OCI-LY1 (cell line): ENCODE measurements at regions not wholly inside any gene's neighbourhood (a gene's known extent, or its start where the extent isn't known, plus 50 kb on each side); places are given as distances from the start of the nearest gene placed in this dataset.
"Not testable (repeated sequence)": the region's sequence is repeated elsewhere in the genome, so short reads cannot be mapped to it uniquely, and the experiment has no call there.

Experiments
- H2AFZ ChIP-seq: fragments of 200-600 bp; sonication (generic), shearing (Covaris generic); 2 replicates; pipeline ENCODE4 v1.6.0; 2014; ENCODE audit warnings: antibody characterized with exemption, mild to moderate bottlenecking, low read length
- H3F3A ChIP-seq: fragments of 200-600 bp; sonication (generic), shearing (Covaris generic); 2 replicates; pipeline ENCODE4 v1.6.0; 2014; ENCODE audit warnings: mild to moderate bottlenecking, antibody characterized with exemption, low read length, moderate library complexity; ENCODE audit not compliant: insufficient read depth
- H3K27ac ChIP-seq: fragments of 200-600 bp; sonication (generic); 2 replicates; pipeline ENCODE4 v1.5.1; 2014; ENCODE audit warnings: low read length, mixed run types, mild to moderate bottlenecking, low read depth; ENCODE audit not compliant: poor library complexity, severe bottlenecking
- H3K27me3 ChIP-seq: fragments of 200-600 bp; sonication (generic); 2 replicates; pipeline ENCODE4 v1.6.0; 2014; ENCODE audit warnings: antibody characterized with exemption, mild to moderate bottlenecking, low read length, moderate library complexity; ENCODE audit not compliant: insufficient read depth
- H3K36me3 ChIP-seq: fragments of 200-600 bp; sonication (generic); 2 replicates; pipeline ENCODE4 v1.6.1; 2014; ENCODE audit warnings: mild to moderate bottlenecking, antibody characterized with exemption, low read length, moderate library complexity, mixed read lengths; ENCODE audit not compliant: insufficient read depth
- H3K4me1 ChIP-seq: fragments of 200-600 bp; sonication (generic); 2 replicates; pipeline ENCODE4 v1.5.1; 2014; ENCODE audit warnings: mild to moderate bottlenecking, low read length, moderate library complexity; ENCODE audit not compliant: insufficient read depth, severe bottlenecking
- H3K4me2 ChIP-seq: fragments of 200-600 bp; sonication (generic), shearing (Covaris generic); 2 replicates; pipeline ENCODE4 v1.6.1; 2014; ENCODE audit warnings: low read length
- H3K4me3 ChIP-seq: fragments of 200-600 bp; sonication (generic); 2 replicates; pipeline ENCODE4 v1.5.1; 2014; ENCODE audit warnings: low read length, low read depth, mild to moderate bottlenecking, mixed read lengths; ENCODE audit not compliant: poor library complexity, severe bottlenecking
- H3K79me2 ChIP-seq: fragments of 200-600 bp; shearing (Covaris generic); 2 replicates; pipeline ENCODE4 v1.6.1; 2016; ENCODE audit warnings: mixed run types, low read length, mixed read lengths; ENCODE audit not compliant: insufficient read depth
- H3K9ac ChIP-seq: fragments of 200-600 bp; sonication (generic), shearing (Covaris generic); 2 replicates; pipeline ENCODE4 v1.6.1; 2014; ENCODE audit warnings: mild to moderate bottlenecking, low read length, mixed read lengths
- H3K9me2 ChIP-seq: fragments of 200-600 bp; sonication (generic), shearing (Covaris generic); 2 replicates; pipeline ENCODE4 v1.6.1; 2014; ENCODE audit warnings: low read depth, mild to moderate bottlenecking, low read length, mixed read lengths
- H3K9me3 ChIP-seq: fragments of 200-600 bp; shearing (Covaris generic); 2 replicates; pipeline ENCODE4 v1.6.1; 2014; ENCODE audit warnings: low read length, mixed read lengths
- H4K20me1 ChIP-seq: fragments of 200-600 bp; sonication (generic), shearing (Covaris generic); 2 replicates; pipeline ENCODE4 v1.6.0; 2016; ENCODE audit warnings: mild to moderate bottlenecking, low read length; ENCODE audit not compliant: insufficient read depth
- CTCF ChIP-seq: fragments of 200-600 bp; sonication (generic), shearing (Covaris generic); IDR thresholded peaks from 2 replicates; pipeline ENCODE4 v1.5.1; 2017; ENCODE audit warnings: mild to moderate bottlenecking, antibody characterized with exemption, low read length, moderate library complexity, mixed read lengths
- EZH2 ChIP-seq: fragments of 200-600 bp; sonication (generic), shearing (Covaris generic); IDR thresholded peaks from 2 replicates; pipeline ENCODE4 v1.8.0; 2017; ENCODE audit warnings: borderline replicate concordance, mixed run types, mild to moderate bottlenecking, antibody characterized with exemption, low read length, moderate library complexity, mixed read lengths

GRCh38 chr4:160117686-160118085 lies 1014.8 kb downstream of the RAPGEF2 start:
- Histone ChIP-seq H3K36me3 (no peaks in the 10 kb centered on the region), H3K79me2 (no peaks in the 10 kb centered on the region), H3K4me1 (no peaks in the 10 kb centered on the region), H3K27me3 (no peaks in the 10 kb centered on the region), H2AFZ (no peak overlapping the region), H3K4me3 (no peak overlapping the region), H3K9ac (no peak overlapping the region), H3K9me2 (no peaks in the 10 kb centered on the region), H3K27ac (no peak overlapping the region), H3K4me2 (no peak overlapping the region), H3F3A (no peaks in the 10 kb centered on the region), H3K9me3 (no peaks in the 10 kb centered on the region), H4K20me1 (no peaks in the 10 kb centered on the region)
- TF ChIP-seq CTCF (no peak), EZH2 (no peak)

GRCh38 chr4:160125576-160126287 lies 1022.9 kb downstream of the RAPGEF2 start:
- not testable (repeated sequence) for H3K36me3 ChIP-seq, H3K27ac ChIP-seq, H3K79me2 ChIP-seq, H3K4me2 ChIP-seq, H3K4me3 ChIP-seq, H3K27me3 ChIP-seq, H2AFZ ChIP-seq, H3K9me3 ChIP-seq, H3F3A ChIP-seq, H3K9me2 ChIP-seq, H3K4me1 ChIP-seq, H4K20me1 ChIP-seq, H3K9ac ChIP-seq

- H3F3A ChIP-seq, result no peaks in the 10 kb centered on the region
- H3K79me2 ChIP-seq, result no peaks in the 10 kb centered on the region
- no peaks in the 10 kb centered on the region for H3K9me3 ChIP-seq
- H3K36me3 ChIP-seq, result no peaks in the 10 kb centered on the region
- no peaks in the 10 kb centered on the region for H3K4me1 ChIP-seq
- H3K9ac ChIP-seq, result no peak overlapping the region
- no peaks in the 10 kb centered on the region for H4K20me1 ChIP-seq
- no peaks in the 10 kb centered on the region for H3K27me3 ChIP-seq
- no peak overlapping the region for H3K27ac ChIP-seq
- H3K4me3 ChIP-seq, result no peak overlapping the region
- TF ChIP-seq CTCF, result no peak
- no peak for TF ChIP-seq EZH2
- no peaks in the 10 kb centered on the region for H3K9me2 ChIP-seq
- no peak overlapping the region for H3K4me2 ChIP-seq
- no peak overlapping the region for H2AFZ ChIP-seq
These were observed 1024.3 kb downstream of the RAPGEF2 start for GRCh38 chr4:160127211-160127610.

- H3F3A ChIP-seq, result no peaks in the 10 kb centered on the region
- no peaks in the 10 kb centered on the region for H3K4me1 ChIP-seq
- H3K79me2 ChIP-seq, result no peaks in the 10 kb centered on the region
- TF ChIP-seq CTCF, result no peak
- no peak for TF ChIP-seq EZH2
- H3K9me3 ChIP-seq, result no peaks in the 10 kb centered on the region
- H3K4me2 ChIP-seq, result no peak overlapping the region
- no peak overlapping the region for H2AFZ ChIP-seq
- no peak overlapping the region for H3K27ac ChIP-seq
- H3K4me3 ChIP-seq, result no peak overlapping the region
- H3K9ac ChIP-seq, result no peak overlapping the region
- H3K9me2 ChIP-seq, result no peaks in the 10 kb centered on the region
- H3K27me3 ChIP-seq, result no peaks in the 10 kb centered on the region
- H4K20me1 ChIP-seq, result no peaks in the 10 kb centered on the region
- H3K36me3 ChIP-seq, result no peaks in the 10 kb centered on the region
These were observed 1026.6 kb downstream of the RAPGEF2 start for GRCh38 chr4:160129439-160129838.
